NCI-H1417 treated with DMSO at 0.1 percent for 48 hours (cell line): ENCODE measurements at regions not wholly inside any gene's neighbourhood (a gene's known extent, or its start where the extent isn't known, plus 50 kb on each side); places are given as distances from the start of the nearest gene placed in this dataset.

Experiments used
- DNase-seq: peaks from one replicate; lab custom pipeline; 2025; lab: John Stamatoyannopoulos, UW

DNA sequence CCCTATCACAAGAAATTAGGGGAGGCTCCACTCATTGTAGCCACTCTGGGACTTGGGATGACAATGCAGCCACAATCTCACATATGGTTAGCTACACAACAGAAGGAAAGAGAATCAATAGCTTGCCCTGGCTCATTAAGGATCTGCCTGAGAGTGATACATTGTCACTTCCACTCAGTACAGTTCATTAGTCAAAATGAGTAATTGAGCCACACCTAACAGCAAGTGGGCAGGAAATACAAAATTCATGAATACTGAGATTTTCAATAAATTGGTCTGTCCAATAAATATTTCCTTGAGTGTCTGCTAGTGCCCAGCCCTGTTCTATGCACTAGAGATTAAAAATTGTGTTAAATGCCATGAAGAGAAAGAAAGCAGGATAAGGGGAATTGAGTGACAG, 231.3 kb upstream of the NR4A3 start:
- DNase-seq, result no peak

DNA sequence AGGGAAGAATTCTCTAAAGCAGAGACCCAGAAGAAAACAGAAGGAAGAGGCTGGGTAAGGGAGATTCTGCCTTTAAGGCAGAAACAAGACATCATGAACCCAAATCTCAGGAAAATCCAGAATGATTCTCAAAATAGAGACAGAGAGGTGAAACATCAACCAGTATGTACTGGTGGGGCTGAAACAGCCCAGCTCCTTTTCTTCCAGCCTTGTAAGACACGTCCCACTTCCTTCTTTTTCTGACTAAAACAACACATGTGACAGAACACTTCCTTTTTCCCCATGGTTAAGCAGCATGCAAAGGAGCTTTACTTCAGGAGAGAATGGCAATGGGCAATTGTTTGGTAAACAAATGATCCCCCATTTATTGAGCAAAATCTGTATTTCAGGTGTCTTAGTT, 230.8 kb upstream of the NR4A3 start:
- DNase-seq, result no peak

DNA sequence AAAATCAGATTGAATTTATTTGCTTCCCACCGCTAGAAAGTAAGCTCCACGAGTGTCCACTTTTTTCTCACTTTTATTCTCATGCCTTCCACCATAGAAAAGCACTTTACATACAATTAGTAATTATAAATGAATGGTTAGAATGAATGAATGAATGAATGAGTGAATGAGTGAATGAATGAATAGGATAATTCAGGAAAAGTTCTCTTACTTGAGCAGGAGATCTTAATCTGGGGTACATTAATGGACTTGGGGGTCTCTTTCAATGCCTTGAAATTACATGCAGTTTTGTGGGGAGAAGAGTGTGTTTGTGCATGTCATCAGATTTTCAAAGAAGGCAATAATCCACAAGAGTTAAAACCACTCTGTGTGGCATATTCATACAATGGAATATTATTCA, 229.9 kb upstream of the NR4A3 start:
- no peak for DNase-seq

DNA sequence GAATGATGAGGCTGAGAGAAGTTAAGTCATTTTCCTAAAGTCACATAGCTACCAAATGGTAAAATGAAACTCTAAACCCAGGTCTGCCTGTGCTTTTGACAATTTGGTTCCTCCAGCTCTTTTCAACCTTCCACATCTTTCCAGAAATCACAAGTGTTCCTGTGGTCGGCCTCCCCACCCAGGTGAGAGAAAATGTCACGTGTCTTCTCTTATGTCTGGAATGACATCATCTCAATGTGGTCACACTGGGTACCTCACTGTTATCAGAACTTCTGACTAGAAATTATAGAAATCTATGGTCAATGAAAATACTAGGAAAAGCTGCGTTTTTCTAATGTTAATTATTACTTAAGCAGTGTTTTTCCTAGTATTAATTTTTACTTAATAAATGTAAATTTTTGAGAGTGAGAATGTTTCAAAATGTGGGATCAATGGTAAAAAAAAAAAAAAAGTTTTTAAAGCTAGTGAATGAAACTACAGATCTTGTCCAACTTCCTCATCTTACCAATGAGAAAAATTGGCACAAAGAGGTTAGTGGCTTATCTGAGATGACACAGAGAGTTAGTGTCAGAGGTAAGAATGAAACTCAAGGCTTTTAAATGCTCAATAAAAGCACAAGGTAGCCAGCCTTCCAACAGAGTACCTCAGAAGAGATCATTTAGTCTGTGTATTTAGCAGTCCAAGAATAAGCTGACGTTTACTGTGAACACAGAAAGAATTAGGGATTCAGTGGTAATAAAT, 228.7 kb upstream of the NR4A3 start:
- no peak for DNase-seq

DNA sequence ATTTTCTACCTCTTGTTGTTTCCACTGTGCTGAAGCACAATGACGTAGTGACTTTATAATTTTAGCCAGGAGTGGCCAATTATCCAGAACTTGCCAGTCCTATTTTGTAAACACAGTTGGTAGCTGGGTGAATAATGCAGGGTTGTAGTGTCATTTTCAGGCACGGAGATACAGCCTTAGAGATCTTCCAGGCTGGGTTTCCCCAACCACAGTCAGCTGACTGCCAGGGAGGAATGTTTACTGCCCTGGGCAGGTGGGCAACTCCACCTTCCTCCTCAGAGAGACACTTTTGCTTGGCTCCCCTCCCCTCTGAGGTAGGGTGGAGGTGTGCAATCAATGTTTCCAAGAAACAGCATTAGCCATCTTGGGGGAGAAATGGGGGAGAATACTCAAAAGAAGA, 228.1 kb upstream of the NR4A3 start:
- peak; percentile 24 for DNase-seq

DNA sequence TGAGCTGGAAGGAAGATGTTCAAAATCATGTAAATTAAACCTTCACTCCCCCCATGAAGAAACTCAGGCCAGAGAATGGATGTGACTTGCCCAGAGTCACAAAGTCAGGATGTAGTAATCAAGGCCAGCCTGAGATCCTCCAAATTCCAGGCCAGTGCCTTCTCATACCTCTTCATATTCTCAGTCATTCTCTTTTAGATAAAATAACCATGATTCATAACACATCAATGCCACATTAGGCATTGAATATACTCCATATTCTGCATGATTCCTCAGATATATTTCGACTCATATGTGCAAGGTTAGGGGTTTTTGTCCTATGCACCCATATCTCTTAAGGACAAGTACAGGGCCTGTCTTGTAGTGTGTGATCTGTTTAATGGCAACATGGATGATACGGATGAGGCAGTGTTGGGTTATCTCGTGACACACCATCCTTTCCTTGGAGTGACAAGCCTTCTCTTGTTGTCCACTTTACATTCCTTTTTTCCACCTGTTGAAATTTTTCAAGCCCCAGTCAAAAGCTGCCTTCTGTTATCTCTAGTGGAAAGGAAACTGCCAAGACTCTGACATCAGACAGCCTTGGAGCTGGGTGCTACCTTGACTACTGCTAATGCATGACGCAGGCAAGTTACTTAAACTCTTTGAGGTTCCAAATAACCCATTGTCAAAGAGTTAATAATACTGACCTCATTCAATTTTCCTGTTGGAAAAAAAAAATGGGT, 227.5 kb upstream of the NR4A3 start:
- no peak for DNase-seq

DNA sequence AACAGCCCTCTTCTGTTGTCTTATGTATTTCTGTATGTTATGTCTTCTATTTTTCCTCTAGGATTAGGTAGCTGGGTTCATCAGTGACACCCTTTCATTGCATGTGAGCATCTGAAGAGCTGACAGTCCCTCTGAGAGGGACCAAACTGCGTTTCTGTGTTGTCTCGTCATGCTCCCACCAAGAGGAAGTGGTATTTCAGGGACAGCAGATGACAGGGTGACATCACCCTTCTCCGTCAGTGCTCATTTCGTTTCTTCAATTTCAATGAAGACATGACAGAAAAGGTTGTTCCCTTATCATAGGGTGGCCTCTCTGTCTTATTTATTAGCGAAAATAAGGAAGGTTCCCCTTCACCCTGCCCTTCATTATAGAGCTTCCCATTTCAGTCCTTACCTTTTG, 225.9 kb upstream of the NR4A3 start:
- no peak for DNase-seq

DNA sequence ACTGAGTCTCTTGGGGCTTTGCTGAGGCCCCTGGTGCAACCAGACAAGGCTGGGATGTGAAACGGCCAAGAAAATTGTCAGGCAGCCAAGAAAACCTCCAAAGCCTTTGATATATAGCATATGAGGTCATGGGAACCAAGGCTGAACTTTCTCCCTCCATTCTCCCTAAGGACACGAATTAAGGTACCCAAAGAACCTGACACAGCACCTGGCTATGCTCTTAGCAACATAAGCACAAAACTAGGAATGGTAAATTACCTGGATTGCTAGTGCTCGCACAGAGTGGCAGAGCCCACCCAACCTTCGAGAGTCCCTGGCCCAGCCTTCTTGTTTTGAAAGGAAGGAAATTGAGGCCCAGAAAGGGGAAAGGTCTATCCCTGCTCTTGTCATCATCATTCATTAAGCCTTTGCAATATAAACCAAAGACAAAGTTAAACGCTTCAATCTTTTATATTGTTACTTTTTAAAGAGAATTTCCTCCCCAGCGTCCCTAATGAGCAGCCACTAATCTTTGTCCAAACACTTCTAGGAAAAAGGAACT, 220.0 kb upstream of the NR4A3 start:
- DNase-seq, result no peak

DNA sequence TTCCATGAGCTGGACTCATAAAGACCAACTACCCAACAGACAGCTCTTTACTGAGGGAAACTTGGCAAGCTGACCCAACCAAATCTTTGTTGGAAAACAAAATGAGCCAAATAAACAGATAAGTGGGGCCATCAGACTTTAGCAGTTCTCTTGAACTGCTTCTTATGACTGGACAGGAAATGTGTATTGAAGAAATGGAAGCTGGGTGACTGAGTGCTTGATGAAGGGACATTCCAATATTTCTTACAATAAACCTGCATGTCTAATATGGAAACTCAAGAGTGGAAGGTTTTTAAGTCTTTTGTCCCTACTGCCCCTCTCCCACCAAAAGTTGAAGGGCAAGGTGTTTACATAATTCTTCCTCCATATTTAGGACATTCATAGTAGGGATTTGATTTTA, 218.8 kb upstream of the NR4A3 start:
- no peak for DNase-seq

DNA sequence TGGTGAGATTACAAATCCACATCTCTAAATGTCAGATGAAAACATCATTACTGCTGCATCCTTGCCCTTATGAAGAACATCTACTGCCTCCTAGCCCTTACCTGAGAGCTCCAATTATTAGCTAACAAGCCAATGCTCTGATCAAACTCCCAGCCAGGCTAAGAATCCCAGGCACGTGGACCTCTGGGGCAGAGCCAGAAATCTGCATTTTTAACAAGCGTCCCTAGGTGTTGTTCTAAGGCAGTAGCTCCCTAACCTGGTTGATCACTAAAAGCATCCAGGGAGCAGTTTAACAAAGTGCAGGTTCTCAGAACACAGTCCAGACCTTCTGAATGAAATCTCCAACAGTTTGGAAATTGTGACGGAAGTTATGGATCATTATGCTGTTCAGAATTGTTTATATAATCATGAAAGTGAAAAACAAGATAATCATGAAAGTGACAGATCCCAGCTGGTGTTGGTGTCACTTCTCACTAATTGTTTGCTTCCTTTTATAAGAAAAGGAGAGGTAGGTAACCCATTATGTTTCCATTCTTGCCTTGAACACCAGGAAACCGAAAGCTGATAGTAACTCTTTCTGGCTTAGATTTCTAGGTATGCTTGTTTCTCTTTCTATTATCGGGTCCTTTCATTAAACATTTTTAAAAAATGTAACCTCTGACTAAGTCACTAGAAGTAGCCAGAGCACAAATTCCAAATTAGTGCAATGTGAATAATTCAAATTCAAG, 216.5 kb upstream of the NR4A3 start:
- no peak for DNase-seq

DNA sequence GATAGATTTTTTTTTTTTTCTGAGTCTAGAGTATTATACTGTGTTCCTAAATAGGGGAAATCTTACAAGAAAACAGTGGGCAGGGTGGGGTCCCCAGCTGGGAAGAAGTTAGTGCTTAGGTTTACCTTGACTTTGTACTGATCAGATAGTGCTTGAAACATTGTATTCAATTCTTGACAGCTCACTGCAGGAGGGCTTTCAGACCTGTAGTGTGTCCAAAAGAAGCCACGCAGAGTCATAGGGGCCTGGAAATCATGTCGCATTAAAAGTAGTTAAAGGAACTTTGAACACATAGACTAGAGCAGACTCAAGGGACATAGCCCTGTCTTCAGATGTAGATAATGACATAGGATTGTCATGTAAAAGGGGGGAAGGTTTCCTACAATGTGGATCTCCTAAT, 215.4 kb upstream of the NR4A3 start:
- DNase-seq, result no peak

DNA sequence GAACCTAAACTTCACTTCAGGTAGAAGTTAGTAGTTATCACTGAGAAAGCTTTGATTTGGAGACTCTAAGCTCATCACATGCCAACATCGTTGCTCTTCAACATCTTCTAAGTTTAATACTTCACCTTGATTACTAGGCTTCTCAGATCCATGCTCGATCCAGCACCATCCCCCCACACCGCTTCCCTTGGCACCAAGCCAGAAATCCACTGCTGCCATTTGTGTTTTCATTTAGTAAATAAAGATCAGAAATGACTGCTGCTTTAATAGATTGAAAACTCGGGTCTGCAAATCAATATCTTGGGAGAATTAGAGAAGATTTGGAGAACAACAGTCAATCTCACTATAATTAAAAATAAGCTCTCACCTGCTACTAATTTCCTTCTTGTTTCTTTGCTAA, 214.7 kb upstream of the NR4A3 start:
- no peak for DNase-seq

DNA sequence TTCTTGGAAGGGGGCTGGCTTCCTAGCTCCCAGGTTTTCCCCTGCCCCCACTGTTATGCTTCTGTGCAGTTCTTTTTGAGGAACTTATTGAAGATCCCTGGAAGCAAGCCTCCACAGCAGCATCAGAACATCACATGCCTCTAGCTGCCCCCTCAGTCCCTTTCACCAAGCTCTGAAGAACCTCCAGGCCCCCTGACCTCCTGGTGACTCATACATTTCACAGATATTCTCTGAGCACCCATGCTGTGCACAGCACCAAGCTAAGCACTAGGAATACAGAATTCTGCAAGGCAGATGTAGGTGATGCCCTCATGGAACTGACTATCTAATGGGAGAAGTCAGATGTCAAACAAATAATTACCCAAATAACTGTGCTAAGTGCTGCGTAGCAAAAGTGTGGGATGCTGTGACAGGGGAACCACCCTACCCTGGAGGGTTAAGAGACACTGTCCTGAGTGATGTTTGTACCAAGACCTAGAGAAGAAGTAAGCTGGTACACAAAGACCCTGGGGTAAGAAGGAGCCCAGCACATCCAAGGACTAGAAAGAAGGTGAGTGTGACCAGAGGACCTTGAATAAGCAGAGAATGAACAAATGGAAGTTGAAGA, 213.7 kb upstream of the NR4A3 start:
- no peak for DNase-seq

DNA sequence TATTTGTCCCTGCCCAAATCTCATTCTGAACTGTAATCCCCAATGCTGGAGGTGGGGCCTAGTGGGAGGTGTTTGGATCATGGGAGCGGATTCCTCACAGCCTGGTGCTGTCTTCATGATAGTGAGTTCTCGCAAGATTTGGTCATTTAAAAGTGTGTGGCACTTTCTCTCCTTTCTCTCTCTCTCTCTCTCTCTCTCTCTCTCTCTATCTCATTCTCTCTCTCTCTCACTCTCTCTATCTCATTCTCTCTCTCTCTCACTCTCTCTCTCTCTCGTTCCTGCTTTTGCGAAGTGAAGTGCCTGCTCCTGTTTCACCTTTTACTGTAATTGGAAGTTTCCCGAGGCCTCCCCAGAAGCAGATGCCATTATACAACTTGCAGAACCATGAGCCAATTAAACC, 207.3 kb upstream of the NR4A3 start:
- DNase-seq, result no peak

DNA sequence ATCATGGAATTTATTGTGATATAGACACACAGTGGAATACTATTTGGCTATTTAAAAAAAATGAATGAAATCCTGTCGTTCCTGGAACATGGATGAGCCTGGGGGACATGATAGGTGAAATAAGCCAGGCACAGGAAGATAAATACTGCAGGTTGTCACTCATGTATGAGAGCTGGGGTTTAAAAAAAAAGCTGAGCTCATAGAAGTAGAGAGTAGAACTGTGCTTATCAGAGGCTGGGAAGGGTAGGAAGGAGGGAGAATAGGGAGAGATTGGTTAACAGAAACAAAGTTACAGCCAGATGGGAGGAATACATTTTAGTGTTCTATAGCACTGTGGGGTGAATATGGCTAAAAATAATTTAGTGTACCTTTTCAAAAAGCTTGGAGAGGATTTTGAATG, 200.6 kb upstream of the NR4A3 start:
- DNase-seq, result no peak

DNA sequence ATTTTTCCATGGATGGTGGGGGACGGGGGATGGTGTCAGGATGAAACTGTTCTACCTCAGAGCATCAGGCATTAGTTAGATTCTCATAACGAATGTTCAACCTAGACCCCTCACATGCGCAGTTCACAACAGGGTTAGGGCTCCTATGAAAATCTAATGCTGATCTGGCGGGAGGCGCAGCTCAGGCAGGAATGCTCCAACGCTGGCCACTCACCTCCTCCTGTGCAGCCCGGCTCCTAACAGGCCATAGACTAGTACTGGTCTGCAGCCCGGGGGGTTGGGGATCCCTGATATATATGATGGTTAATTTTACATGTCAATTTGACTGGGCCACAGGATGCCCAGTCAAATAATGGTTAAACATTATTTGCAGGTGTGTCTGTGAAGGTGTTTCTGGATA, 199.0 kb upstream of the NR4A3 start:
- DNase-seq, result no peak

DNA sequence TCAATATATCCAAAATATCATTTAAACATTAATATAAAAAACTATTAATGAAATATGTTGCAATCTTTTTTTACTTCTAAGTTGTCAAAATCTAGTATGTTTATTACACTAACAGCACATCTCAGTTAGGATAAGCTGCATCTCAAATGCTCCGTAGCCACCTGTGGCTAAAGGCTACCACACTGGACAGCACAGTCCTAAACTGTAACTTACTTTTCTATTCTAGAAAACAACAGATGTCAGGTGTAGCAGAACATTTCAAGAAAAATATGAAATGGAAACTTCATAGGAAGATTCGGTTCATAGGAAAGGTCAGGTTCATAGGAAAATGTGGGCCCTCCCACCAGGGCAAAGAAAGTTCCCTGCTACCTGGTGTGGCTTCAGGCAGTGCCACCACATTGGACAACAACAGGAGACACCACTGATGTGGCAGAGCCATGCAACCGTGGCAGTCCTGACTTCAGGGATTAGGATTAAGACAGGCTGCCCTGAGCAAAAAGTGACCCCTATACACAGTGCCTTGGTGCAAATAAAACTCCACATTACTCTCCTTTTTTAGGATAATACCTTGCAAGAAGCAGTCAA, 197.8 kb upstream of the NR4A3 start:
- DNase-seq, result no peak

DNA sequence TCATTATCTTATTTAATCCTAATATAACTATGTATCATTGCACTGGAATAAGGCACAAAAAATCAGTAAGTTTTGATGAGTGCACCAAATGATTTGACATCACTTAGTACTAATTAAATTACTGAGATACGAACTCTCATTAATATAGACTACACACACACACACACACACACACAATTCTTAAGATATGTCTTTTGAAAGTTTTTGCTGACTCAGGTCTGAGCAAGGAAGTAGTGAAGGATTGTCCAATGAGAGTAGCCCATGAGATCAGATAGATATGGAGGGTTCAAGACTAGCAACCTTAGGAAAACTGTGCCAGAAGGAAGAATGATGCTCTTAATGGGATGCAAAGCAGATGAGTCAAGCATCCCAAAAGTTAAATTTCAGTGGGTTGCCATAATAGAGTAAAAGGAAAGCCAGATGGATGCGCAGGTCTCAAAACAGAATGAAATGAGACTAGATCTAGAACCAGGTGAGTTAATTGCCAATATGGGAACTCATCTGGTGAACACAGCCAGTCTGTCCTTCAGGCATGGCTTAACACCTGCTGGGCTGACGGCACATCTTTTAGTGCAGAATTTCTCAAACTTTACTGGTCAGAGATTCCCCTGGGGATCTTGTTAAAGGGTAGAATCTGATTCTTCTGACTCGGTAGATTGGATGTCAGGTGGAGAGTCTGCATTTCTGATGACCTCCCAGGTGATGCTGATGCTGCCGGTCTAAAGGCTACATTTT, 197.0 kb upstream of the NR4A3 start:
- no peak for DNase-seq

DNA sequence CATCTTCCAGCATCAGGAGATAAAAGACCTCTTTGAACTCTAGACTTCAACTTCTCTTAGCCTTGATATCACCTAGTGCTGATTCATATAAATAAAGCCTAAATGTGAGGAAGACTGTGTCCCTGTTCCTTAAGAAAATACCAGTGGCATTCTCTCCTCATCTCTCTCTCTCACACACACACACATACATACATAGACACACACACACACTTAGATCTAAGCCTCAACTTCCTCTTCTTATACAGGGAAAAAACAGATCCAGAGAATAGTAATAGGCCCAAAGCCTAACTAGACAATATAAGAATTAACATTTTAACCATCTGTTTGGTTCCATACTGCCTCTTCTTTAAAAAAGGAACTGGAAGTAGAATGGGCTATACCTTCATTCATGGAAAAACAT, 195.3 kb upstream of the NR4A3 start:
- DNase-seq, result no peak

DNA sequence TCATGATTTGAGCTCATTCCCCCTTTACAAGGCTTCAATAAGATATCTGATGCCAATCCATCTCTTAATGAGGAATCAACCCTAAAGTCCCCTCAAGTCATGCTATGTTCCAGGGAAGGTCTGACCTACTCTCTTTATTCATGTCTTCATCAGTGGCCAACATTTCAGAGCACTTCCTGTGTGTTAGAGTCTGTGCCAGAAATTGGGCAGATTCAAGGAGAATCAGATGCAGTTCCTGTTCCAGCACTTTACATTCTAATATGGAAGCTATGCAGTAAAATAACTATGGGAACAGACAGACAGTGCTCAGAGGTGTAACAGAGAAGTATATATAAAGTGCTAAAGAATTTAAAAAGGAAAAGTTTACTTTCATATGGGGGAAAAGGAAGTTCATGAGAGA, 193.4 kb upstream of the NR4A3 start:
- DNase-seq, result no peak

DNA sequence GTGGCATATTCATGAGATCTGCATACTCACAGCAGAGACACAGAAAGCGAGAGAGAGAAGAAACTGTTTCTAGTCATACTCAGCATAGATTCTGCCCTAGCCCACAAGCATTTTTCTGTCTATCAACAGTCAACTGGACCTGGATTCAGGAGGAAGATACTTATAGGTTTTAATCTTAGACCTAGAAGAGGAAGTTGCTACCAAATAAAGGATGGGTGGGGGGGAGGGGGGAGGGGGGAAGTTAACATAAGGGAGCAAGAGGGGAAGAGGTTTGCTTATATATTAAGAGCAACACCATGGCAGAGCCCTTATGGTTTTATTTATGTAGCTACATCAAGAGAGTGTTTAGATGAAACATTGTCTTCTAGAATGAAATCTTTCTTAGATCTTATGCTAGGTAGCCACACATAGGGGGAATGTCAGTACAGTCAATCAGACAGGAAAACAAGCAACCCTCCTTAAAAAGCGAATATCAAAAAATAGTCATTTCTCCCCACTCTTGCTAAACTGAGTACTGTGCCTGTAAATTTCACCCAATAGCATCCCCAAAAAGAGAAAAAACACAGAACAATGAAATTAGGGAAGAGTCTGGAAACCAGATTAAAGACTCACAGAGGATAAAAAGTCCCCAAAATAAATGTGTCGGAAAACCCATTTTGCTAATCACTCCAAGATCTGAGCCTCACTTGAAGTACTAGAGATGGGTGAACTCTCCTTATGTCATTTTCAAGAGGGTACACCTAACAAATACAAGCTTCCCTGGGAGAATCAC, 192.7 kb upstream of the NR4A3 start:
- DNase-seq, result no peak
